Calu3 (cell line): ENCODE measurements at regions not wholly inside any gene's neighbourhood (a gene's known extent, or its start where the extent isn't known, plus 50 kb on each side); places are given as distances from the start of the nearest gene placed in this dataset.

Source experiments
- BruUV-seq: library from RNA; stranded (reverse); fragments of 400-500 nt; replicated peaks from 2 replicates; lab custom pipeline; 2021; lab: Mats Ljungman, UMichigan
- CTCF ChIA-PET: fragments of 300-600 bp; sonication (Branson Sonifier 250); formaldehyde crosslinking; loops from one replicate; lab custom pipeline; 2022; ENCODE audit warnings: antibody characterized with exemption; lab: Charles Lee
- DNase-seq: peaks from one replicate; pipeline ENCODE4 v3.0.0; 2022
- H3K27ac Mint-ChIP-seq: one replicate; pipeline ENCODE4 v1.8.0; 2022; ENCODE audit warnings: mixed read lengths; ENCODE audit not compliant: unreplicated experiment
- H3K27me3 Mint-ChIP-seq: one replicate; pipeline ENCODE4 v1.8.0; 2022; ENCODE audit warnings: mixed read lengths; ENCODE audit not compliant: unreplicated experiment
- H3K36me3 Mint-ChIP-seq: one replicate; pipeline ENCODE4 v1.8.0; 2022; ENCODE audit warnings: mild to moderate bottlenecking, moderate library complexity, mixed read lengths; ENCODE audit not compliant: insufficient read depth, unreplicated experiment
- H3K4me1 Mint-ChIP-seq: one replicate; pipeline ENCODE4 v1.8.0; 2022; ENCODE audit warnings: mild to moderate bottlenecking, low read depth, mixed read lengths; ENCODE audit not compliant: unreplicated experiment
- H3K4me3 Mint-ChIP-seq: one replicate; pipeline ENCODE4 v1.8.0; 2022; ENCODE audit warnings: mild to moderate bottlenecking, low read depth, moderate library complexity, mixed read lengths; ENCODE audit not compliant: unreplicated experiment
- H3K9me3 Mint-ChIP-seq: one replicate; pipeline ENCODE4 v1.8.0; 2022; ENCODE audit warnings: low read depth, mixed read lengths; ENCODE audit not compliant: unreplicated experiment
- intact Hi-C: fragments of 100-400 bp; cut with micrococcal nuclease; formaldehyde crosslinking; loops from one replicate; pipeline ENCODE4 v1.10.0; 2022; ENCODE audit not compliant: unreplicated experiment
- TF ChIP-seq, protein P1 (sequence below): fragments of 200-600 bp; IDR thresholded peaks from one replicate; pipeline ENCODE4 v1.8.0; 2022; ENCODE audit warnings: antibody characterized with exemption; ENCODE audit not compliant: unreplicated experiment

DNA sequence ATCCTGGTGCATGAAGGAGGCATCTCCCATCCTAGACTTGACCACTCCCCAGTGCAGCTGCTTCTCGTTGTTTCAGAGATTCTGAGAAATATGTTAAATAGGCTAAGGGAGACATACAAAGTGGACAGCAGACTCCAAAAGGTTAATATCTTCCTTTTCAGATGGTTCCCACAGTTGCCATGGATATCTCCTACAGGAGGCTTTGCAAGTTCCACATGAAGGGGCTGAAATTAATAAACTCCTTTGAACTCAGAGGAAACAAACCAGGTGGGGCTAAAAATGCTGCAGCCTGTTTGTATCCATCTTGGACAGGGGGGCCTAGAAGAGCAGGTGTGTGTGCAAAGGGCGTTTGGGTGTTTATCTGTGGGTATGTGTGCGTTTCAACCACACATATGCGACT lies 257.4 kb upstream of the XYLT1 start:
- Mint-ChIP-seq H3K27ac (no peak overlapping the region), H3K4me3 (no peak overlapping the region), H3K9me3 (peaks cover 26% of the 10 kb centered on the region), H3K36me3 (no peaks in the 10 kb centered on the region), H3K27me3 (no peaks in the 10 kb centered on the region), H3K4me1 (no peaks in the 10 kb centered on the region)
- no peak for DNase-seq
- CTCF ChIA-PET: no interaction called here
- BruUV-seq: no TSS peak
- intact Hi-C loops: no loop called here
- TF ChIP-seq, protein P1, sequence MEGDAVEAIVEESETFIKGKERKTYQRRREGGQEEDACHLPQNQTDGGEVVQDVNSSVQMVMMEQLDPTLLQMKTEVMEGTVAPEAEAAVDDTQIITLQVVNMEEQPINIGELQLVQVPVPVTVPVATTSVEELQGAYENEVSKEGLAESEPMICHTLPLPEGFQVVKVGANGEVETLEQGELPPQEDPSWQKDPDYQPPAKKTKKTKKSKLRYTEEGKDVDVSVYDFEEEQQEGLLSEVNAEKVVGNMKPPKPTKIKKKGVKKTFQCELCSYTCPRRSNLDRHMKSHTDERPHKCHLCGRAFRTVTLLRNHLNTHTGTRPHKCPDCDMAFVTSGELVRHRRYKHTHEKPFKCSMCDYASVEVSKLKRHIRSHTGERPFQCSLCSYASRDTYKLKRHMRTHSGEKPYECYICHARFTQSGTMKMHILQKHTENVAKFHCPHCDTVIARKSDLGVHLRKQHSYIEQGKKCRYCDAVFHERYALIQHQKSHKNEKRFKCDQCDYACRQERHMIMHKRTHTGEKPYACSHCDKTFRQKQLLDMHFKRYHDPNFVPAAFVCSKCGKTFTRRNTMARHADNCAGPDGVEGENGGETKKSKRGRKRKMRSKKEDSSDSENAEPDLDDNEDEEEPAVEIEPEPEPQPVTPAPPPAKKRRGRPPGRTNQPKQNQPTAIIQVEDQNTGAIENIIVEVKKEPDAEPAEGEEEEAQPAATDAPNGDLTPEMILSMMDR: no peak

DNA sequence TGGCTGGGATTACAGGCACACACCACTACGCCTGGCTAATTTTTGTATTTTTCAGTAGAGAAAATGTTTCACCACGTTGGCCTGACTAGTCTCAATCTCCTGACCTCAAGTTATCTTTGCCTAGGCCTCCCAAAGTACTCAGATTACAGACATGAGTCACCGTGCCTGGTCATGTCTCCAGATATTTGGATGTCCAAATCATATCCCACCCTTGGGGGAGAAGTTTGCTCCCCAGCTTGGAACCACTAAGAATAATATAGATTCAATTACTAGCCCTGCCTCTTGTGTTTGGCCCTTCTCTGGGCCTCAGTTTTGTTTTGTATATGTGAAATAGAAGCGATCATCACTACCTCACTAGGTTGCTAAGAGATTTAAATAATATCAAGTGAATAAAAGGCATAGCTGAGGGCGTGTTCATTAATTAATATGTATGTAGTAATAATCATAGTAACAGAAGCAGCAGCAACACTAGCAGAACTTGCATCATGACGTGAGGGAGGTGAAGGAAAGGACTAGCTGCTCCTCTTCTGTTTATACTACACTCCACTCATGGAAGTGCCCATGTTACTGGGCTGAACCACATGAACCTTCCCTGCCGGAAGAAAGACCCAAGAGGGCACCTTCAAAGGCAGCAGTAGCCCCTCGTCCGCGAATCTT lies 253.6 kb upstream of the XYLT1 start:
- DNase-seq: no peak
- intact Hi-C loops: no loop called here
- no peaks in the 10 kb centered on the region for H3K36me3 Mint-ChIP-seq
- H3K4me3 Mint-ChIP-seq: no peak overlapping the region
- TF ChIP-seq, protein P1: no peak
- BruUV-seq: no TSS peak
- H3K9me3 Mint-ChIP-seq: peaks cover 19% of the 10 kb centered on the region
- H3K27ac Mint-ChIP-seq: no peak overlapping the region
- CTCF ChIA-PET: no interaction called here
- H3K4me1 Mint-ChIP-seq: no peaks in the 10 kb centered on the region
- H3K27me3 Mint-ChIP-seq: no peaks in the 10 kb centered on the region

DNA sequence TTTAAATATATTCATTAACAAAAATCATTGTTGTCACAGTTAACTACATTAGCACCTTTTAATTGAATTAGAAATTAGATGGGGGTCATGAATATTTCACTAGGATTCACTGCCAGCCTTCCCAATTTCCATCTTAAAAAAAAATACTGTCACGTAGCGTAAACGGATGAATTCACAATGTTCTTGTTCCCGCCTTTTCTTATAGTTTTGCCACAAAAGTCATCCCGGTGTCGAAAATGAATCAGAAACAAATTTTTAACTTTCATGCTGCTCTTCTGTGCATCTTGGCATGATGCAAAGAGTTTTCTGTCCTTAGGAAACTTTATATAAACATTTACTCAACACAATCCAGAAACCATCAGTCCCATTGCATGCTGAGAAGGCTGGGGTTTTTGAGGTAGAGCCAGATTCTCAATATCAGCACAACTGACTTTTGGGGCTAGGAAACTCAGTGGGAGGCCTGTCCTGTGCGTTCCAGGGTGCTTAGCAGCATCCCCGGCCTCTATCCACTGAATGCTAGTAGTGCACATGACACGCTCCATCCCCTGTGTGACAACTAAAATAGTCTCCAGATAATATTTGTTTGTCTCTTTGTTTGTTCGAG lies 252.9 kb upstream of the XYLT1 start:
- BruUV-seq: no TSS peak
- no peak overlapping the region for H3K27ac Mint-ChIP-seq
- CTCF ChIA-PET: no interaction called here
- intact Hi-C loops: no loop called here
- TF ChIP-seq, protein P1: no peak
- DNase-seq: no peak
- no peaks in the 10 kb centered on the region for H3K36me3 Mint-ChIP-seq
- H3K4me3 Mint-ChIP-seq: no peak overlapping the region
- no peaks in the 10 kb centered on the region for H3K27me3 Mint-ChIP-seq
- H3K9me3 Mint-ChIP-seq: peaks cover 14% of the 10 kb centered on the region
- no peaks in the 10 kb centered on the region for H3K4me1 Mint-ChIP-seq

DNA sequence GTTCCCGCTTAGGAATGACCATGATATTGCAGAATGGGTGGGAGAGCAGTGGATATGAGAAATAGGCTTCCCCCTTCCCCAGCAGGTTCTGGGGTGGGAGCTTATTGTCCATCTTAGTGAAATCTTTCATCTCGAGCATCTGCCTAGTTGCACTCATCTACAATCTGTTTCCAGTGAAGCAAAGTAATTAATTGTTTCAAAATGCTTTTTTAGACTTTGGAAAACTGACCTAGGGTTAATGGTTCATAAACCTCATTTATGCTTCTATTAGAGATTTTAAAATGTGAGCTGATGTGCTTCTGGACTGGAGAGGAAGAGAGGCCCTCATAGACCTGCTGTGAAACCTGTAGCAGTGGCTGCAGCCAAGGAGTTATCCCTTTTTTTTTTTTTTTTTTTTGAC lies 247.7 kb upstream of the XYLT1 start:
- Mint-ChIP-seq H3K27ac (no peak overlapping the region), H3K36me3 (no peaks in the 10 kb centered on the region), H3K9me3 (peaks cover 21% of the 10 kb centered on the region), H3K27me3 (no peaks in the 10 kb centered on the region), H3K4me1 (no peaks in the 10 kb centered on the region), H3K4me3 (no peak overlapping the region)
- BruUV-seq: no TSS peak
- CTCF ChIA-PET: no interaction called here
- intact Hi-C loops: no loop called here
- DNase-seq: no peak
- TF ChIP-seq, protein P1: no peak
